H7 (cell line): ENCODE measurements at regions not wholly inside any gene's neighbourhood (a gene's known extent, or its start where the extent isn't known, plus 50 kb on each side); places are given as distances from the start of the nearest gene placed in this dataset.

Experiments
- DNase-seq: peaks from one replicate; pipeline ENCODE4 v3.0.0; 2012
- H3K27me3 ChIP-seq: 2 replicates; pipeline ENCODE4 v1.6.0; 2011; ENCODE audit warnings: mild to moderate bottlenecking, low read length; ENCODE audit not compliant: control insufficient read depth, insufficient read depth
- H3K36me3 ChIP-seq: replicated peaks from 2 replicates; pipeline ENCODE4 v1.5.1; 2011; ENCODE audit warnings: low read length; ENCODE audit not compliant: control insufficient read depth, insufficient read depth
- H3K4me3 ChIP-seq: 2 replicates; pipeline ENCODE4 v1.5.1; 2011; ENCODE audit warnings: low read depth, mild to moderate bottlenecking, control low read depth, low read length, moderate library complexity; ENCODE audit not compliant: insufficient read depth

DNA sequence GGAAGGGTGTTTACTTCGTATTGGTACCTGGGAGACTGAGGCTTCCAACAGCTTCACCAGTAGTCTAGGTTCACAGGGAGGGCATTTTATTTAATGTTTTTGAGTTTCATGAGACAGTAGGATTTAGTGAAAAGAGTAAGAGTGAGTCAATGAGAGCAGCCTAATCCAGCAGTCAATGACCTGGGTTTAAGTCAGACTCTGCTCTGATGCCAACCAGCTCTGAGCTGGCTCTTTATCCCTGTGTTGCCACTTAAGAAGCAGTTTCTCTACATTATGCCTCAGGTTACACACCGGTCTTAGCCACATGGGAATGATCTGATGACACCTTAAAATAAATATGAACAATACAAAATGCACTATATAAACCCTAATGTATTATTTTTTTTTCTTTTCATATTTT lies 59.4 kb upstream of the KCNMB2 start:
- Histone ChIP-seq H3K36me3 (no peaks in the 10 kb centered on the region), H3K27me3 (no peaks in the 10 kb centered on the region), H3K4me3 (no peak overlapping the region)
- DNase-seq: no peak

DNA sequence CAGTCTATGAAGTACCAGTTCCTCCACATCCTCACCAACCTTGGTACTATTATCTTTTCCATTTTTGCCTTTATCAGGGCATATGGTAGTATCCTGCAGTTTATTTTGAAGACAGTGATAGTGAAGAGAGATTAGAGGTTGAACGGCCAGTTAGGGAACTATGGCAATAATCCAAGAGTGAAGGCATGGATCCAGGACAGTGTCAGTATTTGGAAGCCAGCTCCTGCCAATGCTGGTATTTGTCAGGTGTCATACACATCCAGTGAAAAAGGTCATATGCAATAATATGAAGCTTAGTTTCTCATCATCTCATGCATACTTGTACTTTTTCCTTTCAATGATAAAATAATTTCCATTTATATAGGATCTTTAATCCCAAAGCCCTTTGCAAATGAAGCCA lies 56.8 kb upstream of the KCNMB2 start:
- Histone ChIP-seq H3K27me3 (no peaks in the 10 kb centered on the region; the same call in 1 of the 2 replicates), H3K36me3 (no peaks in the 10 kb centered on the region), H3K4me3 (no peak overlapping the region)
- no peak for DNase-seq

DNA sequence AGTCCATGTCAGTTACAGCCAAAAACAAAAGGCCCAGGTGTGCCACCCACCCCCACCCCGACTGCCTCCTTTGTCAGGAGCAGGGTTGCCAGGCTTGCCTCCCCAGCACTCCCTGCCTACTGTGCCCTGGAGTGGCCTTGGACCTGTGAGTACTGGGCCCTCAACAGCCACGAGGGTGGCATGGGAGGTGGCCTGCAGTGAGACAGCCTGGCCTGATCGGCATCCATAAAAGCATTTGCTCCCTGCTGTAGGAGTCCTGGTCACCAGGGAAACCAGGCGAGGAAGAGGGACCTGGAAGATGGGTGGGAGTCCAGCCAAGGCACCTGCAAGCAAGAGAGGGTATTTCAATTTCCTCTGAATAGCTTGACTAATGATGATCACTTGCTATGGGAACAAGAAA lies 56.4 kb upstream of the KCNMB2 start:
- no peaks in the 10 kb centered on the region; the same call in 1 of the 2 replicates for H3K27me3 ChIP-seq
- DNase-seq: peak; percentile 11
- H3K36me3 ChIP-seq: no peaks in the 10 kb centered on the region
- H3K4me3 ChIP-seq: no peak overlapping the region

DNA sequence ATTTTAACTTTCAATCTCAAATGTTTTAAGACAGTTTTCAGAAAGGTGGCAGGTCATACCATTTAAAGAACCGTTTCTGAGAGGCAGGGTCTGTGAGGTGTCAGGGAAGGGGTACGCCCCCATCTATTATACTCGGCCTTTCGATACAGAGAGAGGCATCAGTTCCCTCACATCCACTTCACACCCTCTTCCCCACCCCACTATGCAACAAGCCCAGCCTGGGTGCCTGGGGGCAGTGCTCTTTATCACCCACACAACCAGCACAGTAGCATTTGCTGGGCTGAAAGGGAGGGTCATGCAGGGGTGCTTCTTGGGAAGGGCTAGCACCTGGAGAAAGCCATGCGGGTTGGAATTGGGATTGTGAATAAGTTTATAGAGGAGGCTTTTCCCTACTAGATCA lies 56.0 kb upstream of the KCNMB2 start:
- Histone ChIP-seq H3K4me3 (no peak overlapping the region), H3K36me3 (no peaks in the 10 kb centered on the region), H3K27me3 (no peaks in the 10 kb centered on the region; the same call in 1 of the 2 replicates)
- no peak for DNase-seq

DNA sequence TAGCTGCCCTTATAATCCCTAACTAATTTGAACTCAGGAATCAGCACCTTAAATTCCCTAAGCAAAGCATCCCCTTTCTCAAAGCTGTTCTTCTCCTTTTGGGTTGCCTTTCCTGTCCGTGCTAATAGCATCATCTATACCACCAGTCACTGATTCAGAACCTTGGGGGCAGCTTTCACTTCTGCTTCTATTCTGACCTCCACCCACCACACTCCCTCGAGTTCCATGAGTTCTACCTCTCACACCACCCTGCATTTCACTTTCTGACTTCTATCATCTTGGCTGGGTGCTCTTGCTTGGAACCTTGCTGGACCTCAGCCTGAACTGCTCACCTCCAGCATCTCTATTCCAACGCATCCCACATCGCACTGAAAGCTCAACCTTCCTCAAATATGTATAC lies 55.4 kb upstream of the KCNMB2 start:
- Histone ChIP-seq H3K27me3 (no peaks in the 10 kb centered on the region; the same call in 1 of the 2 replicates), H3K36me3 (no peaks in the 10 kb centered on the region), H3K4me3 (no peak overlapping the region)
- no peak for DNase-seq

DNA sequence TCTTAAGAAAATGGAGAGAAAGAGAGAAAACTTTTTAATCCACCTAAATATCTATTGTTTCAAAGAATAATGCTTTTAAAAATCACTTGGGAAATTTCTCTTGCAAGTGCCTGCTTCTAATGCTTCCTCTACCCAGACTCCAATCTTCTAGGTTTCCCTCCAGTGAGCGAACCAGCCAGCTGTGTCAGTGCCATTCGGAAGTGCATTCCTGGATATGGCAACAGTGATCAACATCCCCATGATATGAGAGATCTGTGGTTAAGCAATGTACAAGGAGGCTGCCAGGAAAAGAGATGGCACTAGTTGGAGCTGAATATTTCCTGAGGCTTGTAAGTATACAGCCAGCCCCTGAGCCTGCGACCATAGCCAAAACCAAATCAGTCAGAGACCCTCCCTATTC lies 53.3 kb upstream of the KCNMB2 start:
- no peak for DNase-seq
- no peaks in the 10 kb centered on the region for H3K36me3 ChIP-seq
- no peaks in the 10 kb centered on the region; the same call in 1 of the 2 replicates for H3K27me3 ChIP-seq
- no peak overlapping the region for H3K4me3 ChIP-seq

DNA sequence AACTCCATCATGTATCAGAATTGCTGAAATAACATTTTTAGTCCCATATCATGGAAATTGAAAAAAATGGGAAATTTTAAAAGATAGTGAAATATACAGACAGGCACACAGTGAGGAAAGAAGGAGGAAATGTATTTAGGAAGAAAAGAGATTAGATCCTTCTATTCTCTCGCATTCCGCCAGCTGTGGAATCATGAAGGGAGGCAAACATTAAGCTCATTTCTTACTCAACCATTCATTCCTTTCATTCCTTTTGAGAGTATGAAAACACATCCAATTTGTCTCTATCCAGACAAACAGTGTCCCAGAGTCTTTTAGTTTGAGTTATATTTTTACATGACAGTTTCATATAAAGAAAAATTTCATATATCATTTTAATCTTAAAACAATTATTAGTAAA lies 52.5 kb upstream of the KCNMB2 start:
- Histone ChIP-seq H3K27me3 (no peaks in the 10 kb centered on the region; the same call in 1 of the 2 replicates), H3K36me3 (no peaks in the 10 kb centered on the region), H3K4me3 (no peak overlapping the region)
- no peak for DNase-seq

DNA sequence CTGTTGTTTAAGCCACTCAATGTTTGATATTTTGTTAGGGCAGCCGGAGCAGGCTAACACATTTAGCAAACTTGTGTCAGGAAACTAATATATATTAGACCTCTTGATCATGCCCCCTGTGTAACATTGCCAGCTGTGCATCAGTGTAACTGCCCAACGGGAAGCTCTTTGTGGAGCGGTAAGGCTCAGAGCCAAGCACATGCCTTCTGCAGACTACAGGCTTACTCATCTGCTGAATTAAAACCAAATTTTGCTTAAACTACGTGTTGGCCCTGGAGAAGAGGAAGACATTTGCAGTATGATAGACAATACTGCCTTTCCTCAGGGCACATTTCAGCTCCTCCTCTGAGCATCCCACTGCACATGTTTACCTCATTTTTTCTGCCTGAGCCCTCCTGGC lies 50.5 kb upstream of the KCNMB2 start:
- Histone ChIP-seq H3K36me3 (no peaks in the 10 kb centered on the region), H3K4me3 (no peak overlapping the region), H3K27me3 (no peaks in the 10 kb centered on the region; the same call in 1 of the 2 replicates)
- no peak for DNase-seq
